Spleen (tissue), 11 donors: ENCODE measurements at regions not wholly inside any gene's neighbourhood (a gene's known extent, or its start where the extent isn't known, plus 50 kb on each side); places are given as distances from the start of the nearest gene placed in this dataset.

ENCODE experiments used
- DNase-seq: peaks from one replicate; pipeline ENCODE4 v3.0.0-alpha.2; 2020
- H3K27ac ChIP-seq, 8 donors: fragments of 200-600 bp; sonication (generic) in 7 of 8; 1 replicate in 4 of 8; 2 replicates in 4 of 8; pipeline versions ENCODE4 v1.5.0 to v1.8.0; 2016 to 2021; ENCODE audit warnings: inconsistent platforms in 4 of 8, mild to moderate bottlenecking in 4 of 8, moderate library complexity in 1 of 8
- H3K27me3 ChIP-seq, 7 donors: fragments of 200-600 bp; sonication (generic) in 6 of 7; replicated peaks in 1 of 7; 1 replicate in 4 of 7; 2 replicates in 3 of 7; pipeline versions ENCODE4 v1.5.0 to v1.8.0; 2016 to 2021; ENCODE audit warnings: inconsistent platforms in 3 of 7, mild to moderate bottlenecking in 1 of 7
- H3K36me3 ChIP-seq, 6 donors: fragments of 200-600 bp; sonication (generic) in 5 of 6; 1 replicate in 4 of 6; 2 replicates in 2 of 6; pipeline versions ENCODE4 v1.5.0 to v1.8.0; 2016 to 2021; ENCODE audit warnings: inconsistent platforms in 2 of 6
- H3K4me1 ChIP-seq, 6 donors: fragments of 200-600 bp; sonication (generic) in 5 of 6; 1 replicate in 3 of 6; 2 replicates in 3 of 6; pipeline versions ENCODE4 v1.5.0 to v1.8.0; 2016 to 2021; ENCODE audit warnings: inconsistent platforms in 3 of 6
- H3K4me3 ChIP-seq, 8 donors: fragments of 200-600 bp; sonication (generic) in 7 of 8; 1 replicate in 4 of 8; 2 replicates in 4 of 8; pipeline versions ENCODE4 v1.5.0 to v1.8.0; 2016 to 2021; ENCODE audit warnings: inconsistent platforms in 4 of 8, mild to moderate bottlenecking in 4 of 8, moderate library complexity in 2 of 8
- H3K9me3 ChIP-seq, 8 donors: fragments of 200-600 bp; sonication (generic) in 7 of 8; 1 replicate in 4 of 8; 2 replicates in 4 of 8; pipeline versions ENCODE4 v1.5.0 to v1.8.0; 2016 to 2021; ENCODE audit warnings: inconsistent platforms in 4 of 8
- CTCF ChIP-seq, 11 experiments: fragments of 200-600 bp in 7 of 11; fragments of 450-650 bp in 4 of 11; sonication (generic) in 4 of 11; IDR thresholded peaks in 8 of 11; conservative IDR thresholded peaks in 3 of 11; 1 replicate in 7 of 11; 2 replicates in 4 of 11; pipeline versions ENCODE4 v1.4.0 to v1.8.0; 2016 to 2021; ENCODE audit warnings: antibody characterized with exemption in 11 of 11, inconsistent platforms in 4 of 11, mild to moderate bottlenecking in 1 of 11
- POLR2A ChIP-seq, 3 donors: fragments of 450-650 bp; IDR thresholded peaks; one replicate each; pipeline ENCODE4 v1.5.1; 2017; ENCODE audit warnings: antibody characterized with exemption in 3 of 3, mild to moderate bottlenecking in 1 of 3
- POLR2AphosphoS5 ChIP-seq, 3 donors: sonication (generic); formaldehyde crosslinking; IDR thresholded peaks; one replicate each; pipeline ENCODE4 v1.5.1; 2017; ENCODE audit warnings: antibody characterized with exemption in 3 of 3
- WGBS, 5 donors: extraction: QIAGEN DNeasy Blood & Tissue Kit in 3 of 5; methylation state at CpG; one replicate each; pipeline versions ENCODE4 v1.1.5 to v1.1.7; 2013 to 2018; 5-methylcytosine and 5-hydroxymethylcytosine counted together
- intact Hi-C: fragments of 100-400 bp; cut with DNase I; formaldehyde crosslinking; loops from one replicate; pipeline ENCODE4 v1.15.0; 2023; ENCODE audit warnings: low total_unique reads
- donor health status: healthy with polysubstance abuse.
- donor health status: DM: no; HTN: no; CAD: no; lungs with moderate emphysema.
- donor health status: DM: no; HTN: no; CAD: no.
- donor health status: Bipolar disorder and iron deficiency.
- donor health status: healthy.
- donor health status: DM: no; HTN: no; CAD: no.
- donor health status: DM: yes; HTN: yes; CAD: no.

DNA sequence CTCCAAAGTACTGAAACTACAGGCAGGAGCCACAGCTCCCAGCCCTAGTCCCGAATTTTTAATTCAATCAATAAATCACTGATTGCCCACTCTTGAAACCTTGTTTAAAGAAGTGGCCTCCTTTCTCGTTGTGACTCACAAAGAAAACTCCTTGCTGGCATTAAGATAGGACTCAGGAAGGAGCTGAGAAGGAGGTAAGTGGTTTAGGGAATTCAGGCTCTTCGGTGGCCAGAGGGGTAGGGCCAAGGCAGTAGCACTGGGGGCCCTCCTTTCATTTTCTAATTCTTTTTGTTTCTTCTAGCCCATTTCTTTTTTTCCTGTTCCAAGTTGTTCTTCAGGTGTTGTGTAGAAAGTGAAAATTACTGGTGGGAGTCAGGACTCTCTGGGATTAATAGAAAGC is 86.2 kb upstream of the OR9Q1 start:
- H3K36me3 ChIP-seq: no peaks in the 10 kb centered on the region
- intact Hi-C loops: no loop called here
- H3K27me3 ChIP-seq: peaks cover 0 to 13% (median 0%) of the 10 kb centered on the region in 7 donors
- H3K9me3 ChIP-seq: no peaks in the 10 kb centered on the region
- TF ChIP-seq POLR2A (IDR thresholded peaks at IDR 0.05) (no peak), POLR2AphosphoS5 (IDR thresholded peaks at IDR 0.05) (no peak), CTCF (IDR thresholded peaks at IDR 0.05 in 8 of 11, conservative IDR thresholded peaks at IDR 0.05 in 3 of 11) (no peak)
- WGBS, 5 donors: 62 to 74% (median 65%) methylated on average over 3 of the region's 3 CpGs
- no peak overlapping the region for H3K4me3 ChIP-seq
- H3K27ac ChIP-seq: no peak overlapping the region
- DNase-seq: no peak
- no peaks in the 10 kb centered on the region for H3K4me1 ChIP-seq

DNA sequence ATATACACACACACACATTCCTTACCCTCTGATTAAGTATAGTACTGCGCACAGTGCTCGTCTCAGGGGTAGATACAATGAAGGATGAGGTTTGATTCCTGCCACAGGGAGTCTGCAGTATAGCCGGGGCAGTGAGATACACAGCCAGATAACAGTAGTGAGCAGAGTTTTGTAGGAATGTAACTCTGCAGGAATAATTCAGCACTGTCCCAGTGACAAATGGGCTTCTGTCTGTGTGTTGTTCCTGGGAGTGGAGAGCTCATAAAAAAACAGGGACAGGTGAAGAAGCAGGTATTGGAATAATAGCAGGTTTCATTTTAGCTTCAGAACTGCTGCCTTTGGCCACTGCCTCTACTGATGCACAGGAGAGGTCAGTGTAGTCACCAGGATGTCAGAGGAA is 85.3 kb upstream of the OR9Q1 start:
- Histone ChIP-seq H3K9me3 (no peaks in the 10 kb centered on the region), H3K4me3 (no peak overlapping the region), H3K27me3 (peaks cover 0 to 13% (median 0%) of the 10 kb centered on the region in 7 donors), H3K4me1 (no peaks in the 10 kb centered on the region), H3K27ac (no peak overlapping the region), H3K36me3 (no peaks in the 10 kb centered on the region)
- DNase-seq: no peak
- TF ChIP-seq CTCF (IDR thresholded peaks at IDR 0.05 in 8 of 11, conservative IDR thresholded peaks at IDR 0.05 in 3 of 11): no peak
- no peak for TF ChIP-seq POLR2A (IDR thresholded peaks at IDR 0.05)
- no peak for TF ChIP-seq POLR2AphosphoS5 (IDR thresholded peaks at IDR 0.05)
- intact Hi-C loops: no loop called here
- 58 to 84% (median 83%) methylated on average over 3 of the region's 3 CpGs for WGBS, 5 donors

- 81 to 90% (median 85%) methylated on average over 4 of the region's 4 CpGs for WGBS, 5 donors
- Histone ChIP-seq H3K4me1 (no peaks in the 10 kb centered on the region), H3K4me3 (no peak overlapping the region), H3K9me3 (peaks cover 0 to 5% (median 0%) of the 10 kb centered on the region in 8 donors), H3K27ac (no peak overlapping the region), H3K27me3 (peaks cover 0 to 13% (median 0%) of the 10 kb centered on the region in 7 donors), H3K36me3 (no peaks in the 10 kb centered on the region)
- TF ChIP-seq POLR2A (IDR thresholded peaks at IDR 0.05): no peak
- TF ChIP-seq POLR2AphosphoS5 (IDR thresholded peaks at IDR 0.05): no peak
- TF ChIP-seq CTCF (IDR thresholded peaks at IDR 0.05 in 8 of 11, conservative IDR thresholded peaks at IDR 0.05 in 3 of 11): no peak
- no peak for DNase-seq
- intact Hi-C loops: no loop called here
Measured at GRCh38 chr11:57940044-57940756, 83.5 kb upstream of the OR9Q1 start.

GRCh38 chr11:57941875-57942274 is 81.8 kb upstream of the OR9Q1 start:
- peaks cover 0 to 13% (median 0%) of the 10 kb centered on the region in 7 donors for H3K27me3 ChIP-seq
- DNase-seq: no peak
- peaks cover 0 to 5% (median 0%) of the 10 kb centered on the region in 8 donors for H3K9me3 ChIP-seq
- no peaks in the 10 kb centered on the region for H3K36me3 ChIP-seq
- H3K4me1 ChIP-seq: no peaks in the 10 kb centered on the region
- TF ChIP-seq POLR2A (IDR thresholded peaks at IDR 0.05) (no peak), POLR2AphosphoS5 (IDR thresholded peaks at IDR 0.05) (no peak), CTCF (IDR thresholded peaks at IDR 0.05 in 8 of 11, conservative IDR thresholded peaks at IDR 0.05 in 3 of 11) (no peak)
- intact Hi-C loops: no loop called here
- 64 to 93% (median 81%) methylated on average over 2 to 3 of the region's 3 CpGs for WGBS, 5 donors
- no peak overlapping the region for H3K4me3 ChIP-seq
- no peak overlapping the region for H3K27ac ChIP-seq
